Loucy (cell line): ENCODE measurements at regions not wholly inside any gene's neighbourhood (a gene's known extent, or its start where the extent isn't known, plus 50 kb on each side); places are given as distances from the start of the nearest gene placed in this dataset.

Experiments used
- H2AFZ ChIP-seq: fragments of 200-600 bp; sonication (generic); 2 replicates; pipeline ENCODE4 v1.6.0; 2016; ENCODE audit warnings: antibody characterized with exemption, mild to moderate bottlenecking, low read length, moderate library complexity
- H3F3A ChIP-seq: fragments of 200-600 bp; 2 replicates; pipeline ENCODE4 v1.6.0; 2016; ENCODE audit warnings: antibody characterized with exemption, low read depth, mild to moderate bottlenecking
- H3K27me3 ChIP-seq: fragments of 200-600 bp; sonication (generic); 2 replicates; pipeline ENCODE4 v1.6.1; 2014; ENCODE audit warnings: low read length, mild to moderate bottlenecking; ENCODE audit not compliant: insufficient read depth, poor library complexity, severe bottlenecking
- H3K36me3 ChIP-seq: fragments of 200-600 bp; sonication (generic); 2 replicates; pipeline ENCODE4 v1.6.1; 2016; ENCODE audit warnings: low read length; ENCODE audit not compliant: insufficient read depth
- H3K4me1 ChIP-seq: fragments of 200-600 bp; sonication (generic); 2 replicates; pipeline ENCODE4 v1.5.1; 2014; ENCODE audit warnings: low read length, mild to moderate bottlenecking; ENCODE audit not compliant: insufficient read depth, poor library complexity, severe bottlenecking
- H3K4me2 ChIP-seq: fragments of 200-600 bp; sonication (generic); 2 replicates; pipeline ENCODE4 v1.6.0; 2014; ENCODE audit warnings: antibody characterized with exemption, low read length, low read depth, mild to moderate bottlenecking; ENCODE audit not compliant: poor library complexity, severe bottlenecking
- H3K4me3 ChIP-seq: fragments of 200-600 bp; sonication (generic); 2 replicates; pipeline ENCODE4 v1.5.1; 2014; ENCODE audit warnings: low read length, mild to moderate bottlenecking, mixed read lengths; ENCODE audit not compliant: poor library complexity, severe bottlenecking
- H3K79me2 ChIP-seq: fragments of 200-600 bp; sonication (generic); 2 replicates; pipeline ENCODE4 v1.6.1; 2014; ENCODE audit warnings: low read length; ENCODE audit not compliant: insufficient read depth
- H3K9ac ChIP-seq: fragments of 200-600 bp; sonication (generic); 2 replicates; pipeline ENCODE4 v1.6.0; 2014; ENCODE audit warnings: mild to moderate bottlenecking, low read depth, low read length, moderate library complexity; ENCODE audit not compliant: poor library complexity, severe bottlenecking
- H3K9me2 ChIP-seq: fragments of 200-600 bp; sonication (generic); replicated peaks from 2 replicates; pipeline ENCODE4 v1.6.1; 2016; ENCODE audit warnings: low read depth, low read length, mixed read lengths
- H3K9me3 ChIP-seq: fragments of 200-600 bp; sonication (generic); 2 replicates; pipeline ENCODE4 v1.6.1; 2014; ENCODE audit warnings: mild to moderate bottlenecking, antibody characterized with exemption, low read length, low read depth; ENCODE audit not compliant: insufficient read depth
- H4K20me1 ChIP-seq: fragments of 200-600 bp; sonication (generic); 2 replicates; pipeline ENCODE4 v1.6.0; 2014; ENCODE audit warnings: antibody characterized with exemption, low read length, mild to moderate bottlenecking; ENCODE audit not compliant: insufficient read depth, poor library complexity, severe bottlenecking
- EZH2phosphoT487 ChIP-seq: fragments of 200-600 bp; IDR thresholded peaks from 2 replicates; pipeline ENCODE4 v1.6.1; 2018; ENCODE audit warnings: antibody characterized with exemption, mild to moderate bottlenecking, moderate library complexity, borderline replicate concordance
- TF ChIP-seq, protein P1 (sequence below): fragments of 200-600 bp; sonication (generic); conservative IDR thresholded peaks from 2 replicates; pipeline ENCODE4 v1.5.1; 2014; ENCODE audit warnings: mild to moderate bottlenecking, antibody characterized with exemption, low read length

DNA sequence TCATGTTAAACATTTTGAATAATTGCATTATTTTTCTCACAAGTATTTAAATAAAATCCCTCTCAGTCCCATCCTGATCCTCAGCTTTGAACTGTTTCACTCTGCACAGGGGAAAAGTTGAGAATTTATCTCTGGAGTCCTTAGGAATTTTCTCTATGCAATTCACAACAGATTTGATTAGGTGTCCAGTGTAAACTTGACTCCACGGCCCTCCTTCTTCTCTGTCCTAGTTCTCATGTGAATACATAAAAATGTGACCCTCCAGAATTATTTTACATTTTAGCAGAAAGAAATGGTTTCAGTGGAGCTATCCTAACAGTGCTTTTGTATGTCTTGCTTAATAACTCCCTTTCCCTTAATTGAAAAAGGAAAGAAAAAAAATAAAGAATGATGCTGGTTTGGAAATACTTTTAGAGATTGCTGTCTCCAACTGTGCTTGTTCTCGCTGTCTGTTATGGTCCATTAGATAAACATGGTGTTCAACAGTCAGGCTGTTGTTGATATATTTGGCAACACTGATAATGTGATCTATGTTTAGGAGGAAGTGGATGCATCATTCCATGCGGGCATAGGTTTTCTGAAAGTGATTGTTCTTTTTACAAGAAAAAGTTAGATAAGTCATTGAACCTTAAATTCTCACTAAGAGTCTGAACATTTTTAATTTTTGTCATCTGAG, 599.4 kb upstream of the CITED2 start:
- no peaks in the 10 kb centered on the region for H3K9me2 ChIP-seq
- H3K4me1 ChIP-seq, result no peaks in the 10 kb centered on the region
- no peaks in the 10 kb centered on the region for H4K20me1 ChIP-seq
- H3K79me2 ChIP-seq, result no peaks in the 10 kb centered on the region
- H3K9ac ChIP-seq, result no peak overlapping the region
- no peak overlapping the region for H3K4me3 ChIP-seq
- H3K4me2 ChIP-seq, result no peak overlapping the region
- no peaks in the 10 kb centered on the region for H3K27me3 ChIP-seq
- H2AFZ ChIP-seq, result no peak overlapping the region
- TF ChIP-seq EZH2phosphoT487, result no peak
- TF ChIP-seq, protein P1, sequence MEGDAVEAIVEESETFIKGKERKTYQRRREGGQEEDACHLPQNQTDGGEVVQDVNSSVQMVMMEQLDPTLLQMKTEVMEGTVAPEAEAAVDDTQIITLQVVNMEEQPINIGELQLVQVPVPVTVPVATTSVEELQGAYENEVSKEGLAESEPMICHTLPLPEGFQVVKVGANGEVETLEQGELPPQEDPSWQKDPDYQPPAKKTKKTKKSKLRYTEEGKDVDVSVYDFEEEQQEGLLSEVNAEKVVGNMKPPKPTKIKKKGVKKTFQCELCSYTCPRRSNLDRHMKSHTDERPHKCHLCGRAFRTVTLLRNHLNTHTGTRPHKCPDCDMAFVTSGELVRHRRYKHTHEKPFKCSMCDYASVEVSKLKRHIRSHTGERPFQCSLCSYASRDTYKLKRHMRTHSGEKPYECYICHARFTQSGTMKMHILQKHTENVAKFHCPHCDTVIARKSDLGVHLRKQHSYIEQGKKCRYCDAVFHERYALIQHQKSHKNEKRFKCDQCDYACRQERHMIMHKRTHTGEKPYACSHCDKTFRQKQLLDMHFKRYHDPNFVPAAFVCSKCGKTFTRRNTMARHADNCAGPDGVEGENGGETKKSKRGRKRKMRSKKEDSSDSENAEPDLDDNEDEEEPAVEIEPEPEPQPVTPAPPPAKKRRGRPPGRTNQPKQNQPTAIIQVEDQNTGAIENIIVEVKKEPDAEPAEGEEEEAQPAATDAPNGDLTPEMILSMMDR, result no peak
- no peaks in the 10 kb centered on the region for H3K9me3 ChIP-seq
- H3K36me3 ChIP-seq, result no peaks in the 10 kb centered on the region
- no peaks in the 10 kb centered on the region for H3F3A ChIP-seq

DNA sequence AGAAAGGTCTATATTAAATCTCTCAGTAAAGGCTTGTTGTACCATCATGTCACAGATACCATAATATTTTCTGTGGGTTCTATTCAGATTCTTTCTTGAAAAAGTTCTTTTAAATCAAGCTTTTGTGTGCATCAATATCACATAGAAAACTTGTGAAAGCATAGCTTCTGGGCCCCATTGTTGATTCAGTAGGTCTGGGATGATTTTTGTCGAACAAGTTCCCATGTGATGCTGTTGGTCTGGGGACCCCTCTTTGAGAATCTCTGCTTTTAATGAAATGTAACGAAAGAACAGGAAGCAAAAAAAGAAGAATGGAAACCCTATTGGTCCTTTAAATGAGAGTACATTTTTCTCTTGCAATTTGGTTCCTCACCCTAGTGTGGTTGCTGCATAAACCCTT, 597.7 kb upstream of the CITED2 start:
- Histone ChIP-seq H4K20me1 (no peaks in the 10 kb centered on the region), H2AFZ (no peak overlapping the region), H3K9me3 (no peaks in the 10 kb centered on the region), H3K27me3 (no peaks in the 10 kb centered on the region), H3K36me3 (no peaks in the 10 kb centered on the region), H3K4me1 (no peaks in the 10 kb centered on the region), H3K9ac (no peak overlapping the region), H3K4me3 (no peak overlapping the region), H3K79me2 (no peaks in the 10 kb centered on the region), H3K9me2 (no peaks in the 10 kb centered on the region), H3F3A (no peaks in the 10 kb centered on the region), H3K4me2 (no peak overlapping the region)
- TF ChIP-seq EZH2phosphoT487, result no peak
- TF ChIP-seq, protein P1, result no peak

DNA sequence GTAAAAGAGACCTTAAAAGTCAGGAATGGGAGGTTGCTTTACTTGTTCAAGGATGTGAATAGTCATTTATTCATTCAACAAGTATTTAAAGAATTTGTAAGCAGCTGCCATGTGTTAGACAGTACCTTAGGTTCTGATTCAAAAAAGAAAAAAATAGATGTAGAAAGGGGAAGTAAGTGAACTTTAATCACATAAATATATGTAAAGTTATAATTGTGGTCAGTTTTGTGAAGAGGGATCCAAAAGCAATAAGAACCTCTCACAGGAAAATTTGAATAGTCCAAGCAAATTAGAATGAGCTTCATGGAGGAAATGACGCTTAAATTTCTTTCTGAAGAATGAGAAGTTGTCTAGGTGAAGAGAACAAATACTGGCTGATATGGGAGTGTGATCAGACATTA, 596.1 kb upstream of the CITED2 start:
- no peak for TF ChIP-seq EZH2phosphoT487
- TF ChIP-seq, protein P1, result no peak
- H3K9me2 ChIP-seq, result no peaks in the 10 kb centered on the region
- no peaks in the 10 kb centered on the region for H3K27me3 ChIP-seq
- H3K4me1 ChIP-seq, result no peaks in the 10 kb centered on the region
- H3K4me2 ChIP-seq, result no peak overlapping the region
- no peaks in the 10 kb centered on the region for H3K36me3 ChIP-seq
- H3K9ac ChIP-seq, result no peak overlapping the region
- no peak overlapping the region for H2AFZ ChIP-seq
- no peaks in the 10 kb centered on the region for H3K9me3 ChIP-seq
- H3F3A ChIP-seq, result no peaks in the 10 kb centered on the region
- no peaks in the 10 kb centered on the region for H3K79me2 ChIP-seq
- H4K20me1 ChIP-seq, result no peaks in the 10 kb centered on the region
- H3K4me3 ChIP-seq, result no peak overlapping the region
